ENCODE measurements at regions not wholly inside any gene's neighbourhood (a gene's known extent, or its start where the extent isn't known, plus 50 kb on each side); places are given as distances from the start of the nearest gene placed in this dataset.

- no peak for DNase-seq (ENCODE audit: low spot score)
- intact Hi-C loops (cut with DNase I) = no loop called here
These were observed 1982.1 kb upstream of the ADGRL3 start for GRCh38 chr4:59217910-59218631.

- no peak for DNase-seq (ENCODE audit: low spot score)
- intact Hi-C loops (cut with DNase I) = no loop called here
These were observed 1977.9 kb upstream of the ADGRL3 start for GRCh38 chr4:59222221-59222620.

GRCh38 chr4:59223292-59223941 is 1976.7 kb upstream of the ADGRL3 start:
- intact Hi-C loops (cut with DNase I) = no loop called here
- DNase-seq (ENCODE audit: low spot score) = no peak

GRCh38 chr4:59238212-59238611 is 1961.9 kb upstream of the ADGRL3 start:
- intact Hi-C loops (cut with DNase I) = no loop called here
- DNase-seq (ENCODE audit: low spot score) = no peak

- DNase-seq (ENCODE audit: low spot score) = no peak
- intact Hi-C loops (cut with DNase I) = no loop called here
These were observed 1960.1 kb upstream of the ADGRL3 start for GRCh38 chr4:59240011-59240410.

GRCh38 chr4:59243038-59243437 is 1957.1 kb upstream of the ADGRL3 start:
- no peak for DNase-seq (ENCODE audit: low spot score)
- intact Hi-C loops (cut with DNase I) = no loop called here

GRCh38 chr4:59247032-59247431 is 1953.1 kb upstream of the ADGRL3 start:
- intact Hi-C loops (cut with DNase I) = no loop called here
- no peak for DNase-seq (ENCODE audit: low spot score)

- intact Hi-C loops (cut with DNase I) = no loop called here
- no peak for DNase-seq (ENCODE audit: low spot score)
These were observed 1951.8 kb upstream of the ADGRL3 start for GRCh38 chr4:59248313-59248712.

GRCh38 chr4:59249110-59249509 is 1951.0 kb upstream of the ADGRL3 start:
- no peak for DNase-seq (ENCODE audit: low spot score)
- intact Hi-C loops (cut with DNase I) = no loop called here

GRCh38 chr4:59258002-59258401 is 1942.1 kb upstream of the ADGRL3 start:
- DNase-seq (ENCODE audit: low spot score) = no peak

GRCh38 chr4:59307609-59308008 is 1892.5 kb upstream of the ADGRL3 start:
- DNase-seq (ENCODE audit: low spot score) = no peak
- intact Hi-C loops (cut with DNase I) = no loop called here

More at GRCh38 chr4:59258002-59258401, 1942.1 kb upstream of the ADGRL3 start:
- intact Hi-C loops (cut with DNase I) = no loop called here

- intact Hi-C loops (cut with DNase I) = no loop called here
- no peak for DNase-seq (ENCODE audit: low spot score)
These were observed 1885.5 kb upstream of the ADGRL3 start for GRCh38 chr4:59314637-59315036.

GRCh38 chr4:59339631-59340030 is 1860.5 kb upstream of the ADGRL3 start:
- DNase-seq (ENCODE audit: low spot score) = no peak
- intact Hi-C loops (cut with DNase I) = no loop called here

GRCh38 chr4:59341506-59341905 is 1858.6 kb upstream of the ADGRL3 start:
- no peak for DNase-seq (ENCODE audit: low spot score)
- intact Hi-C loops (cut with DNase I) = no loop called here

GRCh38 chr4:59348949-59349348 is 1851.2 kb upstream of the ADGRL3 start:
- no peak for DNase-seq (ENCODE audit: low spot score)
- intact Hi-C loops (cut with DNase I) = no loop called here

- DNase-seq (ENCODE audit: low spot score) = no peak
- intact Hi-C loops (cut with DNase I) = no loop called here
These were observed 1830.9 kb upstream of the ADGRL3 start for GRCh38 chr4:59369229-59369628.

- intact Hi-C loops (cut with DNase I) = no loop called here
- DNase-seq (ENCODE audit: low spot score) = no peak
These were observed 1825.7 kb upstream of the ADGRL3 start for GRCh38 chr4:59374416-59374815.

- intact Hi-C loops (cut with DNase I) = no loop called here
These were observed 1819.2 kb upstream of the ADGRL3 start for GRCh38 chr4:59380841-59381366.

GRCh38 chr4:59381591-59381990 is 1818.5 kb upstream of the ADGRL3 start:
- intact Hi-C loops (cut with DNase I) = no loop called here
- no peak for DNase-seq (ENCODE audit: low spot score)

More at GRCh38 chr4:59380841-59381366, 1819.2 kb upstream of the ADGRL3 start:
- DNase-seq (ENCODE audit: low spot score) = no peak

GRCh38 chr4:59387759-59388758 is 1812.1 kb upstream of the ADGRL3 start:
- no peak for DNase-seq (ENCODE audit: low spot score)
- intact Hi-C loops (cut with DNase I) = no loop called here

Measured in posterior vena cava (tissue), 2 donors.